Endothelial cell of umbilical vein (primary cell): ENCODE measurements at regions not wholly inside any gene's neighbourhood (a gene's known extent, or its start where the extent isn't known, plus 50 kb on each side); places are given as distances from the start of the nearest gene placed in this dataset.

Source experiments
- BruUV-seq: library from RNA; stranded (reverse); fragments of 400-500 nt; replicated peaks from 2 replicates; lab custom pipeline; 2021; lab: Mats Ljungman, UMichigan
- CTCF ChIA-PET: fragments of 300-600, 350-600 bp; sonication (Branson Sonifier 250); formaldehyde crosslinking; loops from one replicate; lab custom pipeline; 2021; ENCODE audit warnings: antibody characterized with exemption, inconsistent platforms; lab: Charles Lee
- POLR2A ChIA-PET: fragments of 300-600, 350-600 bp; sonication (Branson Sonifier 250); formaldehyde crosslinking; loops from one replicate; lab custom pipeline; 2021; ENCODE audit warnings: antibody characterized with exemption, inconsistent platforms; lab: Charles Lee
- DNase-seq: peaks from one replicate; pipeline ENCODE4 v3.0.0-alpha.2; 2011; ENCODE audit warnings: low read depth, low spot score
- FAIRE-seq: peaks from 2 replicates; lab custom pipeline; 2011; peaks lifted over from hg19 to GRCh38; lab: Jason Lieb, UNC
- H2AFZ ChIP-seq: 2 replicates; pipeline ENCODE4 v1.6.0; 2012; ENCODE audit warnings: low read depth, low read length, control low read depth, inconsistent platforms
- H3K27ac ChIP-seq: 2 replicates; pipeline ENCODE4 v1.5.1; 2011; ENCODE audit warnings: low read depth, mild to moderate bottlenecking, control low read depth, low read length, moderate library complexity; ENCODE audit not compliant: insufficient read depth
- H3K27me3 ChIP-seq, 2 experiments: 2 replicates each; pipeline versions ENCODE4 v1.6.0 to v1.6.1; 2011; ENCODE audit warnings: low read length in 2 of 2, mixed read lengths in 1 of 2; ENCODE audit not compliant: control insufficient read depth in 2 of 2, insufficient read depth in 2 of 2
- H3K36me3 ChIP-seq, 2 experiments: 2 replicates in 1 of 2; 3 replicates in 1 of 2; pipeline ENCODE4 v1.5.1; 2011; ENCODE audit warnings: low read length in 2 of 2, mild to moderate bottlenecking in 1 of 2, moderate library complexity in 1 of 2; ENCODE audit not compliant: control insufficient read depth in 2 of 2, insufficient read depth in 2 of 2; ENCODE audit errors: extremely low read depth in 1 of 2
- H3K4me1 ChIP-seq: 3 replicates; pipeline ENCODE4 v1.5.1; 2011; ENCODE audit warnings: mild to moderate bottlenecking, low read length; ENCODE audit not compliant: control insufficient read depth, insufficient read depth; ENCODE audit errors: extremely low read depth
- H3K4me2 ChIP-seq: 2 replicates; pipeline ENCODE4 v1.6.1; 2011; ENCODE audit warnings: low read length, control low read depth, mixed read lengths; ENCODE audit not compliant: insufficient read depth
- H3K4me3 ChIP-seq, 3 experiments: fragments of 200-600 bp in 1 of 3; sonication (generic), shearing (Covaris generic) in 1 of 3; replicated peaks in 1 of 3; 2 replicates each; pipeline ENCODE4 v1.5.1; 2011 to 2016; ENCODE audit warnings: control low read depth in 3 of 3, low read length in 3 of 3, mild to moderate bottlenecking in 2 of 3, inconsistent platforms in 1 of 3, low read depth in 1 of 3, moderate library complexity in 1 of 3; ENCODE audit not compliant: insufficient read depth in 1 of 3
- H3K79me2 ChIP-seq: 2 replicates; pipeline ENCODE4 v1.6.0; 2012; ENCODE audit warnings: low read length, inconsistent platforms; ENCODE audit not compliant: control insufficient read depth, insufficient read depth
- H3K9ac ChIP-seq: replicated peaks from 2 replicates; pipeline ENCODE3; 2011; ENCODE audit warnings: low read length, control low read depth; ENCODE audit not compliant: insufficient read depth; ENCODE audit errors: extremely low read depth
- H3K9me1 ChIP-seq: replicated peaks from 3 replicates; pipeline ENCODE4 v1.6.0; 2011; ENCODE audit warnings: mild to moderate bottlenecking, low read length; ENCODE audit not compliant: control insufficient read depth, insufficient read depth; ENCODE audit errors: extremely low read depth
- H3K9me3 ChIP-seq: replicated peaks from 2 replicates; pipeline ENCODE4 v1.5.1; 2012; ENCODE audit warnings: low read length, inconsistent platforms; ENCODE audit not compliant: control insufficient read depth, insufficient read depth
- H4K20me1 ChIP-seq: replicated peaks from 2 replicates; pipeline ENCODE3; 2011; ENCODE audit warnings: mild to moderate bottlenecking, low read length; ENCODE audit not compliant: control insufficient read depth, insufficient read depth; ENCODE audit errors: extremely low read depth
- CTCF ChIP-seq, 2 donors: IDR thresholded peaks; 1 replicate in 1 of 2; 2 replicates in 1 of 2; pipeline ENCODE4 v1.5.1; 2011; ENCODE audit warnings: low read length in 2 of 2, mild to moderate bottlenecking in 2 of 2, moderate library complexity in 2 of 2, control low read depth in 1 of 2, inconsistent platforms in 1 of 2, low read depth in 1 of 2; ENCODE audit not compliant: insufficient read depth in 1 of 2; ENCODE audit errors: extremely low read depth in 1 of 2
- EZH2 ChIP-seq: IDR thresholded peaks from 2 replicates; pipeline ENCODE4 v1.6.1; 2012; ENCODE audit warnings: borderline replicate concordance, low read depth, mild to moderate bottlenecking, moderate library complexity, low read length, inconsistent platforms; ENCODE audit not compliant: severe bottlenecking
- FOS ChIP-seq: IDR thresholded peaks from 2 replicates; pipeline ENCODE4 v1.6.1; 2011; ENCODE audit warnings: mild to moderate bottlenecking, low read length, moderate library complexity, borderline replicate concordance; ENCODE audit not compliant: insufficient read depth
- GATA2 ChIP-seq: IDR thresholded peaks from 2 replicates; pipeline ENCODE4 v1.7.0; 2011; ENCODE audit warnings: low read depth, mild to moderate bottlenecking, moderate library complexity, mixed read lengths, low read length; ENCODE audit not compliant: insufficient read length, insufficient read depth
- JUN ChIP-seq: IDR thresholded peaks from 2 replicates; pipeline ENCODE4 v1.6.1; 2011; ENCODE audit warnings: borderline replicate concordance, low read depth; ENCODE audit not compliant: insufficient read length, insufficient read depth
- MAX ChIP-seq: IDR thresholded peaks from 2 replicates; pipeline ENCODE4 v1.6.1; 2011; ENCODE audit not compliant: insufficient read depth, insufficient read length
- MYC ChIP-seq: IDR thresholded peaks from one replicate; pipeline ENCODE4 v1.6.1; 2011; ENCODE audit warnings: mild to moderate bottlenecking, low read depth, low read length
- POLR2A ChIP-seq: IDR thresholded peaks from 2 replicates; pipeline ENCODE4 v1.6.1; 2012; ENCODE audit warnings: low read depth, mild to moderate bottlenecking, control low read depth, low read length
- POLR2AphosphoS5 ChIP-seq: IDR thresholded peaks from 2 replicates; pipeline ENCODE4 v1.6.1; 2012; ENCODE audit warnings: low read depth, mild to moderate bottlenecking, control low read depth, low read length, moderate library complexity; ENCODE audit not compliant: insufficient read depth
- dilution Hi-C: fragments of 300-500 bp; cut with MboI; formaldehyde crosslinking; loops from one replicate; pipeline ENCODE4 v1.15.0; 2019; ENCODE audit warnings: low sequenced_read_pairs; ENCODE audit not compliant: extremely low pct_ligation_motif_present
- intact Hi-C: fragments of 100-400 bp; cut with micrococcal nuclease; formaldehyde crosslinking; loops from one replicate; pipeline ENCODE4 v1.10.0; 2022

- no peak overlapping the region for H3K27ac ChIP-seq
- no peak overlapping the region for H2AFZ ChIP-seq
- H3K9me1 ChIP-seq = no peaks in the 10 kb centered on the region
- no peak for DNase-seq
- no peak overlapping the region for H3K4me2 ChIP-seq
- TF ChIP-seq GATA2 (no peak), POLR2AphosphoS5 (no peak), MYC (no peak)
- no TSS peak for BruUV-seq
- no peak for FAIRE-seq
- POLR2A ChIA-PET = no interaction called here
- H3K36me3 ChIP-seq = no peaks in the 10 kb centered on the region
- H3K27me3 ChIP-seq = no peaks in the 10 kb centered on the region
- no peaks in the 10 kb centered on the region for H3K4me1 ChIP-seq
- no peak overlapping the region for H3K9ac ChIP-seq
- no peaks in the 10 kb centered on the region for H3K9me3 ChIP-seq
- dilution Hi-C loops = no loop called here
- H3K4me3 ChIP-seq = no peak overlapping the region
- intact Hi-C loops = no loop called here
- H3K79me2 ChIP-seq = no peaks in the 10 kb centered on the region
- H4K20me1 ChIP-seq = no peaks in the 10 kb centered on the region
- CTCF ChIA-PET = interaction anchor here (1.1 kb wide), 1 partner anchor 667 kb away, joined by 3 read pairs; no protein-coding TSS in a partner anchor
Observed at GRCh38 chr5:40017918-40018317, 593.1 kb upstream of the DAB2 start.

- dilution Hi-C loops = no loop called here
- Histone ChIP-seq H2AFZ (no peak overlapping the region), H3K36me3 (no peaks in the 10 kb centered on the region), H3K9ac (no peak overlapping the region), H3K4me3 (no peak overlapping the region), H3K4me1 (no peaks in the 10 kb centered on the region), H4K20me1 (no peaks in the 10 kb centered on the region), H3K27me3 (no peaks in the 10 kb centered on the region), H3K4me2 (no peak overlapping the region), H3K79me2 (no peaks in the 10 kb centered on the region), H3K9me3 (no peaks in the 10 kb centered on the region), H3K27ac (no peak overlapping the region), H3K9me1 (no peaks in the 10 kb centered on the region)
- DNase-seq = no peak
- ChIA-PET CTCF (interaction anchor here (1.1 kb wide), 1 partner anchor 668 kb away, joined by 3 read pairs; no protein-coding TSS in a partner anchor), POLR2A (no interaction called here)
- TF ChIP-seq FOS (no peak), JUN (no peak), POLR2A (no peak), POLR2AphosphoS5 (no peak), MAX (no peak), GATA2 (no peak), EZH2 (no peak), CTCF (IDR thresholded peaks at IDR 0.05; ENCODE audit: extremely low read depth in 1 of 2, insufficient read depth in 1 of 2, low read depth in 1 of 2, low read length in 2 of 2) (no peak), MYC (no peak)
- intact Hi-C loops = no loop called here
- no TSS peak for BruUV-seq
- no peak for FAIRE-seq
Observed at GRCh38 chr5:40017135-40017534, 592.4 kb upstream of the DAB2 start.
